IPS-20b (cell line): ENCODE measurements at regions not wholly inside any gene's neighbourhood (a gene's known extent, or its start where the extent isn't known, plus 50 kb on each side); places are given as distances from the start of the nearest gene placed in this dataset.

Source experiments
- H3K27ac ChIP-seq: one replicate; pipeline ENCODE4 v1.5.1; 2013; ENCODE audit warnings: low read length
- H3K27me3 ChIP-seq: 2 replicates; pipeline ENCODE4 v1.6.1; 2013; ENCODE audit warnings: mild to moderate bottlenecking, low read length, inconsistent platforms; ENCODE audit not compliant: insufficient read depth
- H3K36me3 ChIP-seq: 2 replicates; pipeline ENCODE4 v1.6.1; 2013; ENCODE audit warnings: low read depth, mild to moderate bottlenecking, inconsistent platforms, low read length, moderate library complexity; ENCODE audit not compliant: insufficient read depth
- H3K4me1 ChIP-seq: 2 replicates; pipeline ENCODE4 v1.6.1; 2013; ENCODE audit warnings: mild to moderate bottlenecking, control low read depth, inconsistent platforms, low read length, moderate library complexity; ENCODE audit not compliant: insufficient read depth
- H3K4me3 ChIP-seq: 2 replicates; pipeline ENCODE4 v1.5.1; 2013; ENCODE audit warnings: mild to moderate bottlenecking, low read length, inconsistent platforms
- H3K9ac ChIP-seq: 2 replicates; pipeline ENCODE4 v1.6.1; 2013; ENCODE audit warnings: low read depth, mild to moderate bottlenecking, inconsistent platforms, low read length, moderate library complexity
- H3K9me3 ChIP-seq: 2 replicates; pipeline ENCODE4 v1.6.1; 2013; ENCODE audit warnings: mild to moderate bottlenecking, low read depth, low read length, inconsistent platforms; ENCODE audit not compliant: insufficient read depth

GRCh38 chr4:92064574-92064973, 239.2 kb upstream of the GRID2 start:
- Histone ChIP-seq H3K4me1 (no peaks in the 10 kb centered on the region), H3K9ac (no peak overlapping the region), H3K9me3 (peaks cover 4% of the 10 kb centered on the region; the same call in 1 of the 2 replicates), H3K27ac (no peak overlapping the region), H3K36me3 (no peaks in the 10 kb centered on the region), H3K27me3 (no peaks in the 10 kb centered on the region), H3K4me3 (no peak overlapping the region)

- Histone ChIP-seq H3K4me3 (no peak overlapping the region), H3K27me3 (no peaks in the 10 kb centered on the region), H3K9ac (no peak overlapping the region), H3K4me1 (no peaks in the 10 kb centered on the region), H3K27ac (no peak overlapping the region), H3K36me3 (no peaks in the 10 kb centered on the region), H3K9me3 (peaks cover 24% of the 10 kb centered on the region)
Measured at GRCh38 chr4:92066485-92066884, 237.3 kb upstream of the GRID2 start.

GRCh38 chr4:92071587-92071986, 232.2 kb upstream of the GRID2 start:
- Histone ChIP-seq H3K9me3 (peaks cover 39% of the 10 kb centered on the region), H3K36me3 (no peaks in the 10 kb centered on the region), H3K27me3 (no peaks in the 10 kb centered on the region), H3K27ac (no peak overlapping the region), H3K9ac (no peak overlapping the region), H3K4me3 (no peak overlapping the region), H3K4me1 (no peaks in the 10 kb centered on the region)

- H3K9ac ChIP-seq: no peak overlapping the region
- no peaks in the 10 kb centered on the region for H3K36me3 ChIP-seq
- H3K27me3 ChIP-seq: no peaks in the 10 kb centered on the region
- no peaks in the 10 kb centered on the region for H3K4me1 ChIP-seq
- H3K9me3 ChIP-seq: peaks cover 33% of the 10 kb centered on the region
- no peak overlapping the region for H3K27ac ChIP-seq
- no peak overlapping the region for H3K4me3 ChIP-seq
Measured at GRCh38 chr4:92074839-92075238, 228.9 kb upstream of the GRID2 start.

GRCh38 chr4:92090887-92091286, 212.9 kb upstream of the GRID2 start:
- H3K9ac ChIP-seq: no peak overlapping the region
- H3K27me3 ChIP-seq: no peaks in the 10 kb centered on the region
- no peaks in the 10 kb centered on the region for H3K36me3 ChIP-seq
- H3K4me1 ChIP-seq: peaks cover 4% of the 10 kb centered on the region
- H3K4me3 ChIP-seq: no peak overlapping the region
- H3K27ac ChIP-seq: no peak overlapping the region
- H3K9me3 ChIP-seq: peaks cover 6% of the 10 kb centered on the region; the same call in 1 of the 2 replicates

- H3K27me3 ChIP-seq: no peaks in the 10 kb centered on the region
- no peak overlapping the region for H3K4me3 ChIP-seq
- no peaks in the 10 kb centered on the region for H3K36me3 ChIP-seq
- peaks cover 6% of the 10 kb centered on the region; the same call in 1 of the 2 replicates for H3K9me3 ChIP-seq
- peaks cover 4% of the 10 kb centered on the region for H3K4me1 ChIP-seq
- H3K27ac ChIP-seq: no peak overlapping the region
- no peak overlapping the region for H3K9ac ChIP-seq
Measured at GRCh38 chr4:92091335-92091734, 212.4 kb upstream of the GRID2 start.

GRCh38 chr4:92099861-92100260, 203.9 kb upstream of the GRID2 start:
- Histone ChIP-seq H3K9me3 (no peaks in the 10 kb centered on the region), H3K27me3 (no peaks in the 10 kb centered on the region), H3K36me3 (no peaks in the 10 kb centered on the region)

GRCh38 chr4:92100975-92101374, 202.8 kb upstream of the GRID2 start:
- H3K27me3 ChIP-seq: no peaks in the 10 kb centered on the region
- H3K36me3 ChIP-seq: no peaks in the 10 kb centered on the region
- no peaks in the 10 kb centered on the region for H3K4me1 ChIP-seq
- H3K9me3 ChIP-seq: no peaks in the 10 kb centered on the region
- H3K9ac ChIP-seq: no peak overlapping the region
- no peak overlapping the region for H3K27ac ChIP-seq
- H3K4me3 ChIP-seq: no peak overlapping the region

More at GRCh38 chr4:92099861-92100260, 203.9 kb upstream of the GRID2 start:
- no peak overlapping the region for H3K27ac ChIP-seq
- H3K4me1 ChIP-seq: no peaks in the 10 kb centered on the region
- H3K4me3 ChIP-seq: no peak overlapping the region
- H3K9ac ChIP-seq: no peak overlapping the region

GRCh38 chr4:92101737-92102172, 202.0 kb upstream of the GRID2 start:
- no peaks in the 10 kb centered on the region for H3K4me1 ChIP-seq
- H3K9ac ChIP-seq: no peak overlapping the region
- H3K27ac ChIP-seq: no peak overlapping the region

GRCh38 chr4:92104506-92104905, 199.3 kb upstream of the GRID2 start:
- Histone ChIP-seq H3K27ac (no peak overlapping the region), H3K9me3 (no peaks in the 10 kb centered on the region), H3K4me3 (no peak overlapping the region), H3K36me3 (no peaks in the 10 kb centered on the region), H3K4me1 (no peaks in the 10 kb centered on the region), H3K27me3 (no peaks in the 10 kb centered on the region), H3K9ac (no peak overlapping the region)

More at GRCh38 chr4:92101737-92102172, 202.0 kb upstream of the GRID2 start:
- no peak overlapping the region for H3K4me3 ChIP-seq
- H3K9me3 ChIP-seq: no peaks in the 10 kb centered on the region
- no peaks in the 10 kb centered on the region for H3K27me3 ChIP-seq
- no peaks in the 10 kb centered on the region for H3K36me3 ChIP-seq

GRCh38 chr4:92106816-92107215, 196.9 kb upstream of the GRID2 start:
- H3K4me1 ChIP-seq: no peaks in the 10 kb centered on the region
- H3K9ac ChIP-seq: no peak overlapping the region
- H3K4me3 ChIP-seq: no peak overlapping the region
- H3K9me3 ChIP-seq: no peaks in the 10 kb centered on the region
- no peak overlapping the region for H3K27ac ChIP-seq
- no peaks in the 10 kb centered on the region for H3K27me3 ChIP-seq
- H3K36me3 ChIP-seq: no peaks in the 10 kb centered on the region

GRCh38 chr4:92111493-92111892, 192.3 kb upstream of the GRID2 start:
- H3K9ac ChIP-seq: no peak overlapping the region
- no peaks in the 10 kb centered on the region for H3K9me3 ChIP-seq
- H3K4me1 ChIP-seq: no peaks in the 10 kb centered on the region
- H3K27me3 ChIP-seq: no peaks in the 10 kb centered on the region
- no peak overlapping the region for H3K4me3 ChIP-seq
- no peak overlapping the region for H3K27ac ChIP-seq
- no peaks in the 10 kb centered on the region for H3K36me3 ChIP-seq
